ENCODE measurements at regions not wholly inside any gene's neighbourhood (a gene's known extent, or its start where the extent isn't known, plus 50 kb on each side); places are given as distances from the start of the nearest gene placed in this dataset.

DNA sequence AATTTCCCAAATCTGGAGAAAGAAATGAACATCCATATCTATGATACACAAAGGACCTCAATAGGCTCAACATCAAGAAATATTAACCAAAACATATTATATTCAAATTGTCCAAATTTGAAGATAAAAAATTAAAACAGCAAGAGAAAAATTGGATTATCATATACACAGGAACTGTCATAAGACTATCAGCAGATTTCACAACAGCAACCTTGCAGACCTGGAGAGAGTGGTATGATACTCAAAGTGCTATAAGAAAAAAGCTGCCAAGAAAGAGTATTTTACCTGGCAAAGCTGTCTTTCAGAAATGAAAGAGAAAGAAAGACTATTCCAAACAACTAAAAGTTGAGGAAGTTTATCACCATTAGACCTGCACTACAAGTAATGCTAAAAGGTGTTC is 711.9 kb upstream of the RAB6C start:
- Mint-ChIP-seq H3K9me3 (peaks cover 7 to 47% (median 17%) of the 10 kb centered on the region in 11 donors), H3K36me3 (peaks cover 0 to 7% (median 0%) of the 10 kb centered on the region in 5 donors), H3K27ac (no peak overlapping the region), H3K4me3 (no peak overlapping the region), H3K27me3 (peaks cover 0 to 10% (median 0%) of the 10 kb centered on the region in 5 donors), H3K4me1 (no peaks in the 10 kb centered on the region)
- Histone ChIP-seq H3K4me3 (ENCODE audit: low read length) (no peak overlapping the region), H3K36me3 (ENCODE audit: control insufficient read depth in 2 of 3, insufficient read depth in 3 of 3, low read length in 3 of 3) (no peaks in the 10 kb centered on the region), H3K4me1 (ENCODE audit: control insufficient read depth in 2 of 2, insufficient read depth in 2 of 2, low read length in 2 of 2) (no peaks in the 10 kb centered on the region), H3K27me3 (ENCODE audit: control insufficient read depth in 2 of 2, insufficient read depth in 2 of 2, low read length in 2 of 2) (no peaks in the 10 kb centered on the region), H3K27ac (ENCODE audit: low read depth, low read length) (no peak overlapping the region), H3K9me3 (ENCODE audit: control insufficient read depth in 2 of 3, low read length in 3 of 3) (peaks cover 0 to 3% (median 0%) of the 10 kb centered on the region in 3 experiments)
- DNase-seq (no peak), ATAC-seq (no peak)
- intact Hi-C loops (cut with micrococcal nuclease) = no loop called here
- CTCF ChIA-PET = no interaction called here
- POLR2A ChIA-PET = no interaction called here

GRCh38 chr2:129273266-129274037 is 706.0 kb upstream of the RAB6C start:
- Histone ChIP-seq H3K4me1 (ENCODE audit: control insufficient read depth in 2 of 2, insufficient read depth in 2 of 2, low read length in 2 of 2) (no peaks in the 10 kb centered on the region), H3K9me3 (ENCODE audit: control insufficient read depth in 2 of 3, low read length in 3 of 3) (peaks cover 0 to 3% (median 0%) of the 10 kb centered on the region in 3 experiments), H3K27me3 (ENCODE audit: control insufficient read depth in 2 of 2, insufficient read depth in 2 of 2, low read length in 2 of 2) (no peaks in the 10 kb centered on the region), H3K36me3 (ENCODE audit: control insufficient read depth in 2 of 3, insufficient read depth in 3 of 3, low read length in 3 of 3) (no peaks in the 10 kb centered on the region), H3K4me3 (ENCODE audit: low read length) (no peak overlapping the region), H3K27ac (ENCODE audit: low read depth, low read length) (no peak overlapping the region)
- H3K27me3 Mint-ChIP-seq = no peaks in the 10 kb centered on the region
- ATAC-seq = no peak
- H3K4me1 Mint-ChIP-seq = no peaks in the 10 kb centered on the region
- peaks cover 0 to 16% (median 6%) of the 10 kb centered on the region in 11 donors for H3K9me3 Mint-ChIP-seq
- H3K4me3 Mint-ChIP-seq = no peak overlapping the region
- H3K27ac Mint-ChIP-seq = no peak overlapping the region
- no peak for DNase-seq
- POLR2A ChIA-PET = no interaction called here
- CTCF ChIA-PET = no interaction called here
- intact Hi-C loops (cut with micrococcal nuclease) = no loop called here
- no peaks in the 10 kb centered on the region for H3K36me3 Mint-ChIP-seq

GRCh38 chr2:129274038-129274415 is 705.4 kb upstream of the RAB6C start:
- Mint-ChIP-seq H3K4me3 (no peak overlapping the region), H3K4me1 (no peaks in the 10 kb centered on the region), H3K27me3 (no peaks in the 10 kb centered on the region), H3K36me3 (no peaks in the 10 kb centered on the region), H3K27ac (no peak overlapping the region), H3K9me3 (peaks cover 0 to 16% (median 8%) of the 10 kb centered on the region in 11 donors)
- ChIA-PET POLR2A (no interaction called here), CTCF (no interaction called here)
- H3K4me3 ChIP-seq (ENCODE audit: low read length) = no peak overlapping the region
- intact Hi-C loops (cut with micrococcal nuclease) = no loop called here
- DNase-seq (no peak), ATAC-seq (no peak)
- no peak overlapping the region for H3K27ac ChIP-seq (ENCODE audit: low read depth, low read length)
- H3K9me3 ChIP-seq (ENCODE audit: control insufficient read depth in 2 of 3, low read length in 3 of 3) = peaks cover 0 to 3% (median 0%) of the 10 kb centered on the region in 3 experiments
- H3K4me1 ChIP-seq (ENCODE audit: control insufficient read depth in 2 of 2, insufficient read depth in 2 of 2, low read length in 2 of 2) = no peaks in the 10 kb centered on the region
- no peaks in the 10 kb centered on the region for H3K27me3 ChIP-seq (ENCODE audit: control insufficient read depth in 2 of 2, insufficient read depth in 2 of 2, low read length in 2 of 2)
- H3K36me3 ChIP-seq (ENCODE audit: control insufficient read depth in 2 of 3, insufficient read depth in 3 of 3, low read length in 3 of 3) = no peaks in the 10 kb centered on the region

- Histone ChIP-seq H3K9me3 (ENCODE audit: control insufficient read depth in 2 of 3, low read length in 3 of 3) (peaks cover 0 to 3% (median 0%) of the 10 kb centered on the region in 3 experiments), H3K27ac (ENCODE audit: low read depth, low read length) (no peak overlapping the region), H3K27me3 (ENCODE audit: control insufficient read depth in 2 of 2, insufficient read depth in 2 of 2, low read length in 2 of 2) (no peaks in the 10 kb centered on the region), H3K4me1 (ENCODE audit: control insufficient read depth in 2 of 2, insufficient read depth in 2 of 2, low read length in 2 of 2) (no peaks in the 10 kb centered on the region), H3K4me3 (ENCODE audit: low read length) (no peak overlapping the region), H3K36me3 (ENCODE audit: control insufficient read depth in 2 of 3, insufficient read depth in 3 of 3, low read length in 3 of 3) (no peaks in the 10 kb centered on the region)
- no peak for DNase-seq
- CTCF ChIA-PET = no interaction called here
- intact Hi-C loops (cut with micrococcal nuclease) = no loop called here
- POLR2A ChIA-PET = no interaction called here
- Mint-ChIP-seq H3K27ac (no peak overlapping the region), H3K4me1 (no peaks in the 10 kb centered on the region), H3K4me3 (no peak overlapping the region), H3K27me3 (no peaks in the 10 kb centered on the region), H3K9me3 (peaks cover 0 to 14% (median 7%) of the 10 kb centered on the region in 11 donors), H3K36me3 (no peaks in the 10 kb centered on the region)
- no peak for ATAC-seq
Observed at GRCh38 chr2:129274918-129275317, 704.5 kb upstream of the RAB6C start.

DNA sequence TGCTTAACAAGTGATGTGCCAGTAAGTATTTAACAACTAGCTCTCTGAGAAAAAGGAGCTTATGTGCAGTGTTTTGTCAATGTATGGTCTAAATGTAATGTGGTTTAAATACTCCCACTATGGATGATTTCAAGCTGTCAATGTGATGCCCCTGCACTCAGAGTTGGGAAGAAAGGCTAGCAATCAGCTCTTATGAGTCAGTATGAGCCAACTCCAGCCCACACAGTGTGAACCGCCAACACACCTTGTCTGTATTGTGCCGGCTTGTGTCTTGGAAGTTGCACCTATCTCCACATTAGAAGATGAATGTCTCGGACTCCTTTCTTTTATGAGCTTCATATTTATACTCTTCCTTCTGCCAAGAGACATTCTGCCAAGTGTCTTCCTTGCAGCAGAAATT is 703.8 kb upstream of the RAB6C start:
- no peaks in the 10 kb centered on the region for H3K9me3 ChIP-seq (ENCODE audit: control insufficient read depth in 2 of 3, low read length in 3 of 3)
- H3K4me3 ChIP-seq (ENCODE audit: low read length) = no peak overlapping the region
- no peak for ATAC-seq
- no peaks in the 10 kb centered on the region for H3K27me3 ChIP-seq (ENCODE audit: control insufficient read depth in 2 of 2, insufficient read depth in 2 of 2, low read length in 2 of 2)
- no peaks in the 10 kb centered on the region for H3K27me3 Mint-ChIP-seq
- H3K27ac Mint-ChIP-seq = no peak overlapping the region
- H3K9me3 Mint-ChIP-seq = peaks cover 0 to 9% (median 0%) of the 10 kb centered on the region in 11 donors
- no peaks in the 10 kb centered on the region for H3K36me3 ChIP-seq (ENCODE audit: control insufficient read depth in 2 of 3, insufficient read depth in 3 of 3, low read length in 3 of 3)
- H3K4me1 Mint-ChIP-seq = no peaks in the 10 kb centered on the region
- intact Hi-C loops (cut with micrococcal nuclease) = no loop called here
- DNase-seq = no peak
- H3K4me1 ChIP-seq (ENCODE audit: control insufficient read depth in 2 of 2, insufficient read depth in 2 of 2, low read length in 2 of 2) = no peaks in the 10 kb centered on the region
- H3K27ac ChIP-seq (ENCODE audit: low read depth, low read length) = no peak overlapping the region
- H3K36me3 Mint-ChIP-seq = no peaks in the 10 kb centered on the region
- ChIA-PET POLR2A (no interaction called here), CTCF (no interaction called here)
- H3K4me3 Mint-ChIP-seq = no peak overlapping the region

GRCh38 chr2:129276978-129277584 is 702.4 kb upstream of the RAB6C start:
- H3K4me1 ChIP-seq (ENCODE audit: control insufficient read depth in 2 of 2, insufficient read depth in 2 of 2, low read length in 2 of 2) = no peaks in the 10 kb centered on the region
- DNase-seq (no peak), ATAC-seq (no peak)
- Mint-ChIP-seq H3K27ac (no peak overlapping the region), H3K27me3 (no peaks in the 10 kb centered on the region), H3K9me3 (peaks cover 0 to 13% (median 0%) of the 10 kb centered on the region in 11 donors), H3K36me3 (no peaks in the 10 kb centered on the region), H3K4me3 (no peak overlapping the region), H3K4me1 (no peaks in the 10 kb centered on the region)
- ChIA-PET CTCF (no interaction called here), POLR2A (no interaction called here)
- no peaks in the 10 kb centered on the region for H3K27me3 ChIP-seq (ENCODE audit: control insufficient read depth in 2 of 2, insufficient read depth in 2 of 2, low read length in 2 of 2)
- no peaks in the 10 kb centered on the region for H3K36me3 ChIP-seq (ENCODE audit: control insufficient read depth in 2 of 3, insufficient read depth in 3 of 3, low read length in 3 of 3)
- H3K9me3 ChIP-seq (ENCODE audit: control insufficient read depth in 2 of 3, low read length in 3 of 3) = no peaks in the 10 kb centered on the region
- no peak overlapping the region for H3K27ac ChIP-seq (ENCODE audit: low read depth, low read length)
- intact Hi-C loops (cut with micrococcal nuclease) = no loop called here
- no peak overlapping the region for H3K4me3 ChIP-seq (ENCODE audit: low read length)

GRCh38 chr2:129277585-129277981 is 701.9 kb upstream of the RAB6C start:
- Mint-ChIP-seq H3K36me3 (no peaks in the 10 kb centered on the region), H3K4me1 (no peaks in the 10 kb centered on the region), H3K27me3 (no peaks in the 10 kb centered on the region), H3K4me3 (no peak overlapping the region), H3K9me3 (peaks cover 0 to 13% (median 0%) of the 10 kb centered on the region in 11 donors), H3K27ac (no peak overlapping the region)
- Histone ChIP-seq H3K27ac (ENCODE audit: low read depth, low read length) (no peak overlapping the region), H3K4me3 (ENCODE audit: low read length) (no peak overlapping the region), H3K36me3 (ENCODE audit: control insufficient read depth in 2 of 3, insufficient read depth in 3 of 3, low read length in 3 of 3) (no peaks in the 10 kb centered on the region), H3K4me1 (ENCODE audit: control insufficient read depth in 2 of 2, insufficient read depth in 2 of 2, low read length in 2 of 2) (no peaks in the 10 kb centered on the region), H3K27me3 (ENCODE audit: control insufficient read depth in 2 of 2, insufficient read depth in 2 of 2, low read length in 2 of 2) (no peaks in the 10 kb centered on the region), H3K9me3 (ENCODE audit: control insufficient read depth in 2 of 3, low read length in 3 of 3) (no peaks in the 10 kb centered on the region)
- intact Hi-C loops (cut with micrococcal nuclease) = no loop called here
- ATAC-seq (no peak), DNase-seq (no peak)
- POLR2A ChIA-PET = no interaction called here
- CTCF ChIA-PET = no interaction called here

Data from naive thymus-derived CD4-positive, alpha-beta T cell (primary cell).